ENCODE measurements at regions not wholly inside any gene's neighbourhood (a gene's known extent, or its start where the extent isn't known, plus 50 kb on each side); places are given as distances from the start of the nearest gene placed in this dataset.

DNA sequence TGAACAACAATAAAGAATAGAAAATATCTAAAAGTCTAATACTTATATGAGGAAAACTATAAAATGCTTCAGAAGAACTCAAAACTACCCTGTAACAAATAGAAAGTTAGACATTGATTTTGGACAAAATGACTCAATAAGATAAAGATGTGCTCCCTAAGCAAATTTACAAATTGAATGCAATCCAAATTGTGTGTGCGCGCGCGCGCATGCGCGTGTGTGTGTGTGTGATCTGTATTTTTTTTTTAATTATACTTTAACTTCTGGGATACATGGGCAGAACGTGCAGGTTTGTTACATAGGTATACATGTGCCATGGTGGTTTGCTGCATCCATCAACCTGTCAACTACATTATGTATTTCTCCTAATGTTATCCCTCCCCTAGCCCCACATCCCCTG is 320.8 kb upstream of the INTU start:
- 0 out of 2 replicates have a peak, but pooled peaks cover 5% of the 10 kb centered on the region for H3K9me3 ChIP-seq (ENCODE audit: insufficient read depth, low read length)
- H3K4me3 ChIP-seq (ENCODE audit: low read length): no peak overlapping the region
- no peaks in the 10 kb centered on the region for H4K20me1 ChIP-seq (ENCODE audit: insufficient read depth, low read length)
- H2AFZ ChIP-seq (ENCODE audit: low read depth, low read length): no peak overlapping the region
- H3K4me1 ChIP-seq (ENCODE audit: low read length): no peaks in the 10 kb centered on the region
- no peaks in the 10 kb centered on the region for H3K27me3 ChIP-seq (ENCODE audit: low read depth, low read length)
- TF ChIP-seq EZH2phosphoT487 (IDR thresholded peaks at IDR 0.05; ENCODE audit: low read depth): no peak
- TF ChIP-seq, protein P1, sequence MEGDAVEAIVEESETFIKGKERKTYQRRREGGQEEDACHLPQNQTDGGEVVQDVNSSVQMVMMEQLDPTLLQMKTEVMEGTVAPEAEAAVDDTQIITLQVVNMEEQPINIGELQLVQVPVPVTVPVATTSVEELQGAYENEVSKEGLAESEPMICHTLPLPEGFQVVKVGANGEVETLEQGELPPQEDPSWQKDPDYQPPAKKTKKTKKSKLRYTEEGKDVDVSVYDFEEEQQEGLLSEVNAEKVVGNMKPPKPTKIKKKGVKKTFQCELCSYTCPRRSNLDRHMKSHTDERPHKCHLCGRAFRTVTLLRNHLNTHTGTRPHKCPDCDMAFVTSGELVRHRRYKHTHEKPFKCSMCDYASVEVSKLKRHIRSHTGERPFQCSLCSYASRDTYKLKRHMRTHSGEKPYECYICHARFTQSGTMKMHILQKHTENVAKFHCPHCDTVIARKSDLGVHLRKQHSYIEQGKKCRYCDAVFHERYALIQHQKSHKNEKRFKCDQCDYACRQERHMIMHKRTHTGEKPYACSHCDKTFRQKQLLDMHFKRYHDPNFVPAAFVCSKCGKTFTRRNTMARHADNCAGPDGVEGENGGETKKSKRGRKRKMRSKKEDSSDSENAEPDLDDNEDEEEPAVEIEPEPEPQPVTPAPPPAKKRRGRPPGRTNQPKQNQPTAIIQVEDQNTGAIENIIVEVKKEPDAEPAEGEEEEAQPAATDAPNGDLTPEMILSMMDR (IDR thresholded peaks at IDR 0.05; ENCODE audit: low read depth, low read length): no peak
- H3K4me2 ChIP-seq (ENCODE audit: low read length): no peak overlapping the region
- no peaks in the 10 kb centered on the region for H3K79me2 ChIP-seq (ENCODE audit: low read length)
- no peak overlapping the region for H3K27ac ChIP-seq (ENCODE audit: low read length)
- H3K36me3 ChIP-seq (replicated peaks; ENCODE audit: low read depth, low read length): no peaks in the 10 kb centered on the region
- no peak overlapping the region for H3K9ac ChIP-seq (ENCODE audit: low read length)

DNA sequence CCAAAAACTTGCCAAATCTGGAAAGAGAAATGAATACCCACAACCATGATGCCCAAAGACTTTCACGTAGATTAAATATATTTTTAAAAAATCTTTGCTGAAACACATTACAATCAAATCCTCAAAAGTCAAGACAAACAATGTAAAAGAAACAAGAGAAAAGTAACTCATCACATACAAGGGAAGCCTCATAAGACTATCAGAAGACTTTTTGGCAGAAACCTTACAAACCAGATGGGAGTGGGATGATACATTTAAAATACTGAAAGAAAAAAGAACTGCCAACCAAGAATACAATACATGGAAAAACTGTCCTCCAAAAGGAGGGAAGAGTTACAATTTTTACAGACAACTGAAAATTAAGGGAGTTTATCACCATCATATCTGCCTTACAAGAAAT is 319.0 kb upstream of the INTU start:
- TF ChIP-seq EZH2phosphoT487 (IDR thresholded peaks at IDR 0.05; ENCODE audit: low read depth): no peak
- TF ChIP-seq, protein P1 (IDR thresholded peaks at IDR 0.05; ENCODE audit: low read depth, low read length): no peak
- Histone ChIP-seq H3K4me3 (ENCODE audit: low read length) (no peak overlapping the region), H3K4me1 (ENCODE audit: low read length) (no peaks in the 10 kb centered on the region), H3K27ac (ENCODE audit: low read length) (no peak overlapping the region), H3K36me3 (replicated peaks; ENCODE audit: low read depth, low read length) (no peaks in the 10 kb centered on the region), H2AFZ (ENCODE audit: low read depth, low read length) (no peak overlapping the region), H3K79me2 (ENCODE audit: low read length) (no peaks in the 10 kb centered on the region), H4K20me1 (ENCODE audit: insufficient read depth, low read length) (no peaks in the 10 kb centered on the region), H3K4me2 (ENCODE audit: low read length) (no peak overlapping the region), H3K9ac (ENCODE audit: low read length) (no peak overlapping the region), H3K9me3 (ENCODE audit: insufficient read depth, low read length) (0 out of 2 replicates have a peak, but pooled peaks cover 5% of the 10 kb centered on the region), H3K27me3 (ENCODE audit: low read depth, low read length) (no peaks in the 10 kb centered on the region)

DNA sequence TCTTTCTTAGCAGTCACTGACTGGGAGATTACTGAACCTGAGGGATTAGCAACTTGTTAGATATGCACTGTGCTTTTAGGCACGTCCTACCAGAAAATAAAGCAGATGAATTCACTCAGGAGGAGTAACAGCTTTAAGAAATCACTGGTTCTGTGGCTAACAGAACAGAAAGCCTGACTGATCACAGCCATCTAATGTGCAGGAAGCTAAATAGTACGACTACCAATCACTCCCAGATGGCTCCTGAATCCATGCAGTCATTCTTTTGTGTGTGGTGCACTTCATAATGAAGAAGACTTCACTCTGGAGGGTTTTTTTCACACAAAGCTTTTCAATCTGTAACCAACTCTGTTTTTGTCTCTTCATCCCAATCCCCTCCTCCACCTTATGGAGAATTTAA is 305.3 kb upstream of the INTU start:
- TF ChIP-seq EZH2phosphoT487 (IDR thresholded peaks at IDR 0.05; ENCODE audit: low read depth): no peak
- TF ChIP-seq, protein P1 (IDR thresholded peaks at IDR 0.05; ENCODE audit: low read depth, low read length): no peak
- H3K79me2 ChIP-seq (ENCODE audit: low read length): no peaks in the 10 kb centered on the region
- H3K9me3 ChIP-seq (ENCODE audit: insufficient read depth, low read length): no peaks in the 10 kb centered on the region

DNA sequence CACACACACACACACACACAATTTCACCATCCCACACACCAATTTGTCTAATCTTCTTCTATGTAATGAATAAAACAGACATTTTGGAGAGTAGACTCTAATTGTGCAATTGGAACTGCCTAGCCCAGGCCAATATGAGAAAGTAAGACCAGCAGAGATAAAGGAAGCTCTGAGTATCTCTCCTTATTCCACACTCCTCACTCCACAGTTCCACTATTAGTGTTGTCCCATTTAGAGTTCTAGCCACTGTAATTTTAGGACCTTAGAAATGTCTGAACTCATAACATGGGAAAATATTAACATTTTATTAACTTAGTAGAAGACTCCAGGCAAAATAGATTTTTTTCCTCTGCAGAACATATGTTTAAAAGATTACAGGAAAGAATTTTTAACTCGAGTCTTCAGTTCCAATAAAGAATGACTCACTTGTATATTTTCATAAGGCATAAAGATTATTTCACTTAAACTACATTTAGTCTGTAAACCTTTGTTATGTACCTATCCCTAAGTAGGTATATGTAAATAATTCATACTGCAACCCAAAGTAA is 297.6 kb upstream of the INTU start:
- Histone ChIP-seq H3K4me1 (ENCODE audit: low read length) (no peaks in the 10 kb centered on the region), H3K4me3 (ENCODE audit: low read length) (no peak overlapping the region), H3K9me3 (ENCODE audit: insufficient read depth, low read length) (no peaks in the 10 kb centered on the region)

More for the DNA sequence above, 305.3 kb upstream of the INTU start:
- Histone ChIP-seq H3K27me3 (ENCODE audit: low read depth, low read length) (no peaks in the 10 kb centered on the region), H2AFZ (ENCODE audit: low read depth, low read length) (no peak overlapping the region), H3K4me3 (ENCODE audit: low read length) (no peak overlapping the region), H3K36me3 (replicated peaks; ENCODE audit: low read depth, low read length) (no peaks in the 10 kb centered on the region), H4K20me1 (ENCODE audit: insufficient read depth, low read length) (no peaks in the 10 kb centered on the region), H3K4me2 (ENCODE audit: low read length) (no peak overlapping the region), H3K4me1 (ENCODE audit: low read length) (no peaks in the 10 kb centered on the region), H3K27ac (ENCODE audit: low read length) (no peak overlapping the region), H3K9ac (ENCODE audit: low read length) (no peak overlapping the region)

More for the DNA sequence above, 297.6 kb upstream of the INTU start:
- H3K36me3 ChIP-seq (replicated peaks; ENCODE audit: low read depth, low read length): no peaks in the 10 kb centered on the region
- H4K20me1 ChIP-seq (ENCODE audit: insufficient read depth, low read length): no peaks in the 10 kb centered on the region
- TF ChIP-seq EZH2phosphoT487 (IDR thresholded peaks at IDR 0.05; ENCODE audit: low read depth): no peak
- TF ChIP-seq, protein P1 (IDR thresholded peaks at IDR 0.05; ENCODE audit: low read depth, low read length): no peak
- no peak overlapping the region for H2AFZ ChIP-seq (ENCODE audit: low read depth, low read length)
- H3K27ac ChIP-seq (ENCODE audit: low read length): no peak overlapping the region
- H3K79me2 ChIP-seq (ENCODE audit: low read length): no peaks in the 10 kb centered on the region
- H3K4me2 ChIP-seq (ENCODE audit: low read length): no peak overlapping the region
- no peaks in the 10 kb centered on the region for H3K27me3 ChIP-seq (ENCODE audit: low read depth, low read length)
- no peak overlapping the region for H3K9ac ChIP-seq (ENCODE audit: low read length)
